Endodermal cell (in vitro differentiated cells): ENCODE measurements at regions not wholly inside any gene's neighbourhood (a gene's known extent, or its start where the extent isn't known, plus 50 kb on each side); places are given as distances from the start of the nearest gene placed in this dataset.

Source experiments
- DNase-seq: peaks from one replicate; pipeline ENCODE4 v3.0.0-alpha.2; 2017
- H3K27ac ChIP-seq: 2 replicates; pipeline ENCODE4 v1.5.1; 2013; ENCODE audit warnings: mild to moderate bottlenecking, low read depth, low read length, moderate library complexity
- H3K27me3 ChIP-seq: 2 replicates; pipeline ENCODE4 v1.6.1; 2013; ENCODE audit warnings: mild to moderate bottlenecking, low read length, moderate library complexity; ENCODE audit not compliant: insufficient read depth, control insufficient read depth, poor library complexity, severe bottlenecking
- H3K36me3 ChIP-seq: 2 replicates; pipeline ENCODE4 v1.7.0; 2013; ENCODE audit warnings: mild to moderate bottlenecking, low read length, moderate library complexity; ENCODE audit not compliant: control insufficient read depth, insufficient read depth
- H3K4me1 ChIP-seq: one replicate; pipeline ENCODE4 v1.7.0; 2013; ENCODE audit warnings: low read length; ENCODE audit not compliant: control insufficient read depth, insufficient read depth
- H3K4me3 ChIP-seq: 2 replicates; pipeline ENCODE4 v1.5.1; 2013; ENCODE audit warnings: mild to moderate bottlenecking, low read length, moderate library complexity
- H3K9ac ChIP-seq: 2 replicates; pipeline ENCODE4 v1.6.1; 2013; ENCODE audit warnings: mild to moderate bottlenecking, low read length, moderate library complexity; ENCODE audit not compliant: poor library complexity, severe bottlenecking; ENCODE audit errors: extremely low read depth
- H3K9me3 ChIP-seq: 2 replicates; pipeline ENCODE4 v1.6.1; 2013; ENCODE audit warnings: mild to moderate bottlenecking, low read length, moderate library complexity; ENCODE audit not compliant: control insufficient read depth
- H3K27ac Mint-ChIP-seq: 2 replicates; pipeline ENCODE4 v1.8.0; 2020; ENCODE audit warnings: mixed read lengths
- H3K27me3 Mint-ChIP-seq: 2 replicates; pipeline ENCODE4 v1.8.0; 2021; ENCODE audit warnings: mild to moderate bottlenecking, mixed read lengths; ENCODE audit not compliant: insufficient read depth
- H3K36me3 Mint-ChIP-seq: 2 replicates; pipeline ENCODE4 v1.8.0; 2020; ENCODE audit warnings: low read depth, mixed read lengths
- H3K4me1 Mint-ChIP-seq: 2 replicates; pipeline ENCODE4 v1.8.0; 2020; ENCODE audit warnings: mixed read lengths
- H3K4me3 Mint-ChIP-seq: 2 replicates; pipeline ENCODE4 v1.8.0; 2020; ENCODE audit warnings: mild to moderate bottlenecking, moderate library complexity, mixed read lengths
- H3K9me3 Mint-ChIP-seq: 2 replicates; pipeline ENCODE4 v1.8.0; 2020; ENCODE audit warnings: mild to moderate bottlenecking, mixed read lengths
- CTCF ChIP-seq: fragments of 200-600 bp; sonication (generic); conservative IDR thresholded peaks from 2 replicates; pipeline ENCODE4 v1.5.0; 2021; ENCODE audit warnings: antibody characterized with exemption, mild to moderate bottlenecking
- WGBS, 2 experiments: methylation state at CpG; one replicate each; pipeline versions ENCODE4 v1.1.5 to v1.1.7; 2013; ENCODE audit warnings: missing lambda C conversion rate in 2 of 2, mixed read lengths in 1 of 2; ENCODE audit not compliant: insufficient coverage in 1 of 2, insufficient read length in 1 of 2; 5-methylcytosine and 5-hydroxymethylcytosine counted together

GRCh38 chr2:237156031-237156856 is 70.6 kb downstream of the COPS8 start:
- WGBS, 2 experiments = 90 to 93% methylated on average over 18 to 30 of the region's 30 CpGs
- TF ChIP-seq CTCF = no peak

GRCh38 chr2:237156857-237157779 is 71.4 kb downstream of the COPS8 start:
- Mint-ChIP-seq H3K4me1 (peaks cover 6% of the 10 kb centered on the region), H3K9me3 (no peaks in the 10 kb centered on the region), H3K27ac (no peak overlapping the region), H3K36me3 (no peaks in the 10 kb centered on the region), H3K27me3 (peaks cover 2% of the 10 kb centered on the region), H3K4me3 (no peak overlapping the region)
- no peak for TF ChIP-seq CTCF
- 93 to 94% methylated on average over 16 to 34 of the region's 34 CpGs for WGBS, 2 experiments
- Histone ChIP-seq H3K9ac (no peak overlapping the region), H3K4me3 (no peak overlapping the region), H3K4me1 (no peaks in the 10 kb centered on the region), H3K27ac (no peak overlapping the region), H3K36me3 (no peaks in the 10 kb centered on the region), H3K27me3 (no peaks in the 10 kb centered on the region), H3K9me3 (no peaks in the 10 kb centered on the region)
- DNase-seq = no peak

More at GRCh38 chr2:237156031-237156856, 70.6 kb downstream of the COPS8 start:
- DNase-seq = no peak
- Histone ChIP-seq H3K27ac (no peak overlapping the region), H3K4me1 (no peaks in the 10 kb centered on the region), H3K9me3 (no peaks in the 10 kb centered on the region), H3K36me3 (no peaks in the 10 kb centered on the region), H3K9ac (no peak overlapping the region), H3K27me3 (no peaks in the 10 kb centered on the region), H3K4me3 (no peak overlapping the region)
- no peaks in the 10 kb centered on the region for H3K36me3 Mint-ChIP-seq
- peaks cover 2% of the 10 kb centered on the region for H3K27me3 Mint-ChIP-seq
- no peak overlapping the region for H3K4me3 Mint-ChIP-seq
- H3K4me1 Mint-ChIP-seq = peaks cover 8% of the 10 kb centered on the region
- H3K9me3 Mint-ChIP-seq = no peaks in the 10 kb centered on the region
- H3K27ac Mint-ChIP-seq = no peak overlapping the region

GRCh38 chr2:237157780-237158102 is 72.1 kb downstream of the COPS8 start:
- Histone ChIP-seq H3K4me1 (no peaks in the 10 kb centered on the region), H3K36me3 (no peaks in the 10 kb centered on the region), H3K4me3 (no peak overlapping the region), H3K9me3 (no peaks in the 10 kb centered on the region), H3K27me3 (no peaks in the 10 kb centered on the region), H3K9ac (no peak overlapping the region), H3K27ac (no peak overlapping the region)
- no peaks in the 10 kb centered on the region for H3K9me3 Mint-ChIP-seq
- TF ChIP-seq CTCF = no peak
- no peak for DNase-seq
- no peak overlapping the region for H3K4me3 Mint-ChIP-seq
- no peaks in the 10 kb centered on the region for H3K36me3 Mint-ChIP-seq
- peaks cover 1% of the 10 kb centered on the region for H3K4me1 Mint-ChIP-seq
- peaks cover 2% of the 10 kb centered on the region for H3K27me3 Mint-ChIP-seq
- no peak overlapping the region for H3K27ac Mint-ChIP-seq
